HUES6 (cell line): ENCODE measurements at regions not wholly inside any gene's neighbourhood (a gene's known extent, or its start where the extent isn't known, plus 50 kb on each side); places are given as distances from the start of the nearest gene placed in this dataset.

ENCODE experiments used
- H3K27ac ChIP-seq: 2 replicates; pipeline ENCODE4 v1.7.0; 2013; ENCODE audit warnings: low read depth, mild to moderate bottlenecking, low read length, inconsistent platforms
- H3K27me3 ChIP-seq: 2 replicates; pipeline ENCODE4 v1.6.1; 2013; ENCODE audit warnings: low read length; ENCODE audit not compliant: control insufficient read depth, insufficient read depth
- H3K36me3 ChIP-seq: 2 replicates; pipeline ENCODE4 v1.6.1; 2013; ENCODE audit warnings: low read length; ENCODE audit not compliant: control insufficient read depth, insufficient read depth
- H3K4me1 ChIP-seq: 2 replicates; pipeline ENCODE4 v1.6.1; 2013; ENCODE audit warnings: low read length; ENCODE audit not compliant: control insufficient read depth, insufficient read depth
- H3K4me3 ChIP-seq: 2 replicates; pipeline ENCODE4 v1.5.1; 2013; ENCODE audit warnings: low read depth, low read length
- H3K9ac ChIP-seq: one replicate; pipeline ENCODE4 v1.6.1; 2013; ENCODE audit warnings: mild to moderate bottlenecking, low read length
- H3K9me3 ChIP-seq: 2 replicates; pipeline ENCODE4 v1.6.1; 2013; ENCODE audit warnings: low read depth, low read length; ENCODE audit not compliant: control insufficient read depth, insufficient read depth

DNA sequence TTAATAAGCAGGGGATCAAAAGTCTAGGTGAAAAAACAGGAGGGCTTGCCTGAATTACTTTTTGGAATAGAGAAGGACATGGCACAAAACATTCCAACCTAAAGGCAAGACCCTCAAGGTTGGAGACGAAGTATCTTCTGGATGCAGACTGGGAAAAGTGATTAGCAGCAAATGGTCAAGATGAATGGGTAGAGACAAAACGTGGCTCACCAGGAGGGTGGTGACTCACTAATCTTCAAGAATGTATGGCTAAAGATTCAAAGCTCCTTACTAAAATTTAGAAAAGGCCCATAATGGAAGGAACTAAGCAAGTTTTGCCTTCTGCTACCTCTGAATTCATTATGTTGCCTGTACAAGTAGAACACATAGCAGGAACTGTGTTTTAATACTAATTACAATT is 469.5 kb upstream of the RBFOX1 start:
- Histone ChIP-seq H3K9me3 (no peaks in the 10 kb centered on the region), H3K4me1 (peaks cover 28% of the 10 kb centered on the region), H3K36me3 (no peaks in the 10 kb centered on the region), H3K4me3 (no peak overlapping the region), H3K27ac (no peak overlapping the region), H3K27me3 (peaks cover 75% of the 10 kb centered on the region), H3K9ac (no peak overlapping the region)

- Histone ChIP-seq H3K36me3 (no peaks in the 10 kb centered on the region), H3K9me3 (no peaks in the 10 kb centered on the region), H3K9ac (no peak overlapping the region), H3K27me3 (peaks cover 87% of the 10 kb centered on the region), H3K4me3 (no peak overlapping the region), H3K4me1 (peaks cover 28% of the 10 kb centered on the region), H3K27ac (no peak overlapping the region)
Measured at GRCh38 chr16:6861815-6862477, 470.7 kb upstream of the RBFOX1 start.

- H3K36me3 ChIP-seq: no peaks in the 10 kb centered on the region
- H3K4me3 ChIP-seq: no peak overlapping the region
- H3K27me3 ChIP-seq: peaks cover 93% of the 10 kb centered on the region
- H3K9me3 ChIP-seq: no peaks in the 10 kb centered on the region
- peaks cover 28% of the 10 kb centered on the region for H3K4me1 ChIP-seq
- H3K9ac ChIP-seq: no peak overlapping the region
- H3K27ac ChIP-seq: no peak overlapping the region
Measured at GRCh38 chr16:6861135-6861814, 471.4 kb upstream of the RBFOX1 start.

DNA sequence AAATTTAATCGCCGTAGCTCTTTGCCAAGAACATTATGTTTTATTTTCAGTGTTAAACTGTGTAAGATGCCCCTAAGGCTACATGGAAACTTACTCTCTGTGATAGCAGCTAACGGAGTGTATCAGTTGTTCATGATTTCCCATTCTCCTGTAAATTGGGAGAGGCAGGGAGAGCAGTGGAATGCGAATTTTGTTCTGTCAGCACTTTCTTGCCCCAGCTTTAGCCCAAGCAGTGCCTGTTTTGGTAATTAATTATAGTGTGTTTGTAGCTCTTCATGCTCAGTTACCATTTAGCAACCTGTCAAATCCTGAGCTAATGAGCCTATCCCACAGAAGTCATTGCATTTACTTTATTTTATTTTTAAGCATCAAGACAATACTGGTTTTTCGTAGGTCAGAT is 475.1 kb upstream of the RBFOX1 start:
- Histone ChIP-seq H3K27me3 (peaks cover 94% of the 10 kb centered on the region), H3K4me1 (peaks cover 12% of the 10 kb centered on the region), H3K9ac (no peak overlapping the region), H3K27ac (no peak overlapping the region), H3K36me3 (no peaks in the 10 kb centered on the region), H3K4me3 (no peak overlapping the region), H3K9me3 (no peaks in the 10 kb centered on the region)

GRCh38 chr16:6856578-6856977 is 476.1 kb upstream of the RBFOX1 start:
- H3K9ac ChIP-seq: no peak overlapping the region
- H3K27me3 ChIP-seq: peaks cover 92% of the 10 kb centered on the region
- H3K36me3 ChIP-seq: no peaks in the 10 kb centered on the region
- H3K4me3 ChIP-seq: no peak overlapping the region
- no peak overlapping the region for H3K27ac ChIP-seq
- peaks cover 2% of the 10 kb centered on the region for H3K4me1 ChIP-seq
- no peaks in the 10 kb centered on the region for H3K9me3 ChIP-seq

- Histone ChIP-seq H3K27ac (no peak overlapping the region), H3K9ac (no peak overlapping the region), H3K9me3 (no peaks in the 10 kb centered on the region), H3K36me3 (no peaks in the 10 kb centered on the region), H3K27me3 (peaks cover 82% of the 10 kb centered on the region), H3K4me1 (no peaks in the 10 kb centered on the region), H3K4me3 (no peak overlapping the region)
Measured at GRCh38 chr16:6853565-6853964, 479.1 kb upstream of the RBFOX1 start.

DNA sequence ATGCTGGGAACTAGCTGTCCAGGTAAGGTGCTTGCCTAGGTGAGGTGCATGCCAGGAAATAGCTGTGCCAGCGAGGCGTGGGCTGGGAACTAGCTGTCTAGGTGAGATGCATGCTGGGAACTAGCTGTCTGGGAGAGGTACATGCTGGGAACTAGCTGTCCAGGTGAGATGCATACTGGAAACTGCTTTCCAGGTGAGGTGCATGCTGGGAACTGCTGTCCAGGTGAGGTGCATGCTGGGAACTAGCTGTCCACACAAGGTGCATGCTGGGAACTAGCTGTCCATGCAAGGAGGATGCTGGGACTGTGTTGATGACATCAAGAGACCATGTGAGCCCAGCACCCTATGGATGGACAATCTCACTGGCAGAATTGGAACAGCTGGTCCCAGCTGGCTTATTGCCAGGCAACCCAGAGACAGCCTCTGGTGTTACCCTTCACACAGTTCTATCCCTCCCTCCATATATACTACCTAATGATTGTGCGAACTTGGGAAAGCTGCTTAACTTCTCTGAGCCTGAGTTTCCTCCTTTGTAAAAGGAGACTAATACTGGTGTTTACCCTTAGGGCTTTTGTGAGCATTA is 479.9 kb upstream of the RBFOX1 start:
- Histone ChIP-seq H3K27me3 (peaks cover 73% of the 10 kb centered on the region), H3K9me3 (no peaks in the 10 kb centered on the region), H3K4me1 (no peaks in the 10 kb centered on the region), H3K27ac (no peak overlapping the region), H3K4me3 (no peak overlapping the region), H3K9ac (no peak overlapping the region), H3K36me3 (no peaks in the 10 kb centered on the region)

GRCh38 chr16:6846452-6846851 is 486.2 kb upstream of the RBFOX1 start:
- Histone ChIP-seq H3K4me1 (no peaks in the 10 kb centered on the region), H3K27ac (no peak overlapping the region), H3K4me3 (no peak overlapping the region)

GRCh38 chr16:6841392-6841791 is 491.3 kb upstream of the RBFOX1 start:
- no peak overlapping the region for H3K4me3 ChIP-seq
- H3K9ac ChIP-seq: no peak overlapping the region
- H3K36me3 ChIP-seq: no peaks in the 10 kb centered on the region
- no peaks in the 10 kb centered on the region for H3K4me1 ChIP-seq
- H3K27ac ChIP-seq: no peak overlapping the region
- H3K27me3 ChIP-seq: peaks cover 4% of the 10 kb centered on the region; the same call in 1 of the 2 replicates
- no peaks in the 10 kb centered on the region for H3K9me3 ChIP-seq

More at GRCh38 chr16:6846452-6846851, 486.2 kb upstream of the RBFOX1 start:
- no peaks in the 10 kb centered on the region for H3K36me3 ChIP-seq
- H3K9ac ChIP-seq: no peak overlapping the region
- peaks cover 22% of the 10 kb centered on the region for H3K27me3 ChIP-seq
- H3K9me3 ChIP-seq: no peaks in the 10 kb centered on the region

- no peaks in the 10 kb centered on the region for H3K9me3 ChIP-seq
- H3K36me3 ChIP-seq: no peaks in the 10 kb centered on the region
- H3K27ac ChIP-seq: no peak overlapping the region
- no peaks in the 10 kb centered on the region for H3K4me1 ChIP-seq
- no peaks in the 10 kb centered on the region for H3K27me3 ChIP-seq
- no peak overlapping the region for H3K4me3 ChIP-seq
- H3K9ac ChIP-seq: no peak overlapping the region
Measured at GRCh38 chr16:6837722-6838121, 494.9 kb upstream of the RBFOX1 start.

DNA sequence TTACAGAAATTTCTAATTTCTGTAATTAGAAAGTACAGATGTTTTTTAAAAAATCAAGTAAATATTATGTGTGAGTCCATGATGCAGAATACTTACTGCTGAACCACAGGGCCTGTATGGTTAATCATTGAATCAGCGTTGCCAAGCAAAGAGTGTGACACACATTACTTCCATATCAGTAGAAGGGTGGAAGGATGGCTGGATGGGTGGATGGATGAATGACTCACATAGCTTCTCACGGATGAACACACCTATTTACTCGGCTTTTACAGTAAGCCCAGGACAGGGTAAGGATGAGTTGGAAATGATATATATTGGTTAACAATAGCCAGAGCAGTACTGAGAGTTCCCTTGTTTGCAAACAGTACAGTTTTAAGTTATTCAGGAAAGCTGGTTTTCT is 495.9 kb upstream of the RBFOX1 start:
- Histone ChIP-seq H3K36me3 (no peaks in the 10 kb centered on the region), H3K27me3 (no peaks in the 10 kb centered on the region), H3K9me3 (no peaks in the 10 kb centered on the region), H3K4me3 (no peak overlapping the region), H3K4me1 (no peaks in the 10 kb centered on the region), H3K27ac (no peak overlapping the region), H3K9ac (no peak overlapping the region)
